Motor neuron (in vitro differentiated cells): ENCODE measurements at regions not wholly inside any gene's neighbourhood (a gene's known extent, or its start where the extent isn't known, plus 50 kb on each side); places are given as distances from the start of the nearest gene placed in this dataset.

ENCODE experiments used
- ATAC-seq, 8 experiments: fragments of 200-7000 bp; cut with Tn5 transposase; replicated peaks in 6 of 8; 2 replicates each; pipeline ENCODE4 v1.8.0; 2021; ENCODE audit warnings: mild to moderate bottlenecking in 8 of 8, moderate library complexity in 8 of 8
- H3K27ac ChIP-seq, 2 donors: fragments of 250-450 bp; sonication (Bioruptor Pico); 2 replicates each; pipeline ENCODE4 v1.9.0; 2021; ENCODE audit warnings: antibody characterized with exemption in 2 of 2, mild to moderate bottlenecking in 2 of 2, moderate library complexity in 1 of 2
- H3K4me1 ChIP-seq, 2 donors: fragments of 250-450 bp; sonication (Bioruptor Pico); replicated peaks in 1 of 2; 2 replicates each; pipeline ENCODE4 v1.6.1; 2021; ENCODE audit warnings: antibody characterized with exemption in 2 of 2, mild to moderate bottlenecking in 2 of 2, moderate library complexity in 1 of 2
- H3K4me3 ChIP-seq, 5 donors: fragments of 250-450 bp; sonication (Bioruptor Pico); 2 replicates each; pipeline ENCODE4 v1.9.0; 2021; ENCODE audit warnings: antibody characterized with exemption in 5 of 5, mild to moderate bottlenecking in 5 of 5, moderate library complexity in 4 of 5
- WGBS, 10 experiments: fragments of 450-650 bp; shearing (Covaris generic); methylation state at CpG; one replicate each; pipeline ENCODE4 v1.0.0; 2022; 5-methylcytosine and 5-hydroxymethylcytosine counted together
- in situ Hi-C, 9 experiments: fragments of 400-800 bp; cut with MboI; loops; one replicate each; pipeline ENCODE4 v1.15.0; 2021; ENCODE audit warnings: low sequenced_read_pairs in 9 of 9, low pct_unique_long_range_greater_than_20kb in 2 of 9; ENCODE audit not compliant: unreplicated experiment in 9 of 9

GRCh38 chr5:56359809-56360685 lies 126.9 kb upstream of the ANKRD55 start:
- 57 to 100% (median 89%) methylated on average over 1 to 7 of the region's 7 CpGs for WGBS, 10 experiments
- no peak for ATAC-seq
- H3K27ac ChIP-seq, result no peak overlapping the region
- H3K4me1 ChIP-seq, result peaks cover 12 to 14% of the 10 kb centered on the region in 2 donors
- in situ Hi-C loops, result no loop called here
- H3K4me3 ChIP-seq, result no peak overlapping the region

- peak in 2 of 8 experiments; percentile 27 to 55 for ATAC-seq
- Histone ChIP-seq H3K27ac (no peak overlapping the region), H3K4me1 (peaks cover 12 to 14% of the 10 kb centered on the region in 2 donors), H3K4me3 (no peak overlapping the region)
- in situ Hi-C loops, result no loop called here
- 21 to 80% (median 33%) methylated on average over 1 to 11 of the region's 12 CpGs; no CpG with 5 or more reads in 1 of the 10 experiments for WGBS, 10 experiments
Measured at GRCh38 chr5:56358703-56359681, 125.9 kb upstream of the ANKRD55 start.

- Histone ChIP-seq H3K4me3 (no peak overlapping the region), H3K4me1 (peaks cover 12 to 14% of the 10 kb centered on the region in 2 donors), H3K27ac (no peak overlapping the region)
- ATAC-seq, result no peak
- 64 to 100% (median 100%) methylated on average over 1 of the region's 1 CpG; no CpG with 5 or more reads in 2 of the 10 experiments for WGBS, 10 experiments
- in situ Hi-C loops, result no loop called here
Measured at GRCh38 chr5:56358046-56358445, 124.9 kb upstream of the ANKRD55 start.

GRCh38 chr5:56357426-56357825 lies 124.3 kb upstream of the ANKRD55 start:
- H3K4me3 ChIP-seq, result no peak overlapping the region
- H3K4me1 ChIP-seq, result peaks cover 12 to 14% of the 10 kb centered on the region in 2 donors
- ATAC-seq, result peak in 1 of 8 experiments; percentile 46
- in situ Hi-C loops, result no loop called here
- H3K27ac ChIP-seq, result no peak overlapping the region

GRCh38 chr5:56356836-56357160 lies 123.7 kb upstream of the ANKRD55 start:
- in situ Hi-C loops, result no loop called here
- H3K4me1 ChIP-seq, result peaks cover 12 to 14% of the 10 kb centered on the region in 2 donors
- ATAC-seq, result peak in 1 of 8 experiments; percentile 51
- H3K4me3 ChIP-seq, result no peak overlapping the region
- H3K27ac ChIP-seq, result no peak overlapping the region

GRCh38 chr5:56356121-56356835 lies 123.1 kb upstream of the ANKRD55 start:
- 21 to 89% (median 41%) methylated on average over 4 to 6 of the region's 6 CpGs for WGBS, 10 experiments
- Histone ChIP-seq H3K4me3 (no peak overlapping the region), H3K4me1 (peaks cover 12 to 14% of the 10 kb centered on the region in 2 donors), H3K27ac (no peak overlapping the region)
- in situ Hi-C loops, result no loop called here
- peak in 5 of 8 experiments; percentile 12 to 94 (median 45) for ATAC-seq

- Histone ChIP-seq H3K27ac (no peak overlapping the region), H3K4me3 (no peak overlapping the region), H3K4me1 (peaks cover 12 to 17% of the 10 kb centered on the region in 2 donors)
- 25 to 100% (median 89%) methylated on average over 1 to 4 of the region's 4 CpGs; no CpG with 5 or more reads in 2 of the 10 experiments for WGBS, 10 experiments
- no peak for ATAC-seq
- in situ Hi-C loops, result no loop called here
Measured at GRCh38 chr5:56354836-56355235, 121.7 kb upstream of the ANKRD55 start.

GRCh38 chr5:56352808-56353590 lies 119.9 kb upstream of the ANKRD55 start:
- ATAC-seq, result no peak
- Histone ChIP-seq H3K27ac (no peak overlapping the region), H3K4me3 (no peak overlapping the region), H3K4me1 (peaks cover 12 to 17% of the 10 kb centered on the region in 2 donors)
- in situ Hi-C loops, result no loop called here
- 50 to 100% (median 82%) methylated on average over 1 to 4 of the region's 4 CpGs; no CpG with 5 or more reads in 1 of the 10 experiments for WGBS, 10 experiments

- ATAC-seq, result peak; percentile 60 to 95 (median 93)
- 0 to 58% (median 35%) methylated on average over 1 to 5 of the region's 5 CpGs for WGBS, 10 experiments
- Histone ChIP-seq H3K27ac (no peak overlapping the region), H3K4me3 (no peak overlapping the region), H3K4me1 (peaks cover 0 to 3% of the 10 kb centered on the region in 2 donors)
- in situ Hi-C loops, result no loop called here
Measured at GRCh38 chr5:56350597-56351170, 117.6 kb upstream of the ANKRD55 start.

- 0 to 100% (median 63%) methylated on average over 1 to 3 of the region's 3 CpGs; no CpG with 5 or more reads in 2 of the 10 experiments for WGBS, 10 experiments
- no peak overlapping the region for H3K4me3 ChIP-seq
- in situ Hi-C loops, result no loop called here
- peak in 1 of 8 experiments; percentile 7 for ATAC-seq
- H3K4me1 ChIP-seq, result peaks cover 0 to 3% of the 10 kb centered on the region in 2 donors
- no peak overlapping the region for H3K27ac ChIP-seq
Measured at GRCh38 chr5:56350011-56350596, 117.0 kb upstream of the ANKRD55 start.

GRCh38 chr5:56349461-56349860 lies 116.3 kb upstream of the ANKRD55 start:
- Histone ChIP-seq H3K4me3 (no peak overlapping the region), H3K4me1 (peaks cover 0 to 3% of the 10 kb centered on the region in 2 donors), H3K27ac (no peak overlapping the region)
- 83 to 100% (median 93%) methylated on average over 1 to 5 of the region's 5 CpGs; no CpG with 5 or more reads in 1 of the 10 experiments for WGBS, 10 experiments
- ATAC-seq, result no peak
- in situ Hi-C loops, result no loop called here
